ENCODE measurements at regions not wholly inside any gene's neighbourhood (a gene's known extent, or its start where the extent isn't known, plus 50 kb on each side); places are given as distances from the start of the nearest gene placed in this dataset.

- TF ChIP-seq, protein P1, sequence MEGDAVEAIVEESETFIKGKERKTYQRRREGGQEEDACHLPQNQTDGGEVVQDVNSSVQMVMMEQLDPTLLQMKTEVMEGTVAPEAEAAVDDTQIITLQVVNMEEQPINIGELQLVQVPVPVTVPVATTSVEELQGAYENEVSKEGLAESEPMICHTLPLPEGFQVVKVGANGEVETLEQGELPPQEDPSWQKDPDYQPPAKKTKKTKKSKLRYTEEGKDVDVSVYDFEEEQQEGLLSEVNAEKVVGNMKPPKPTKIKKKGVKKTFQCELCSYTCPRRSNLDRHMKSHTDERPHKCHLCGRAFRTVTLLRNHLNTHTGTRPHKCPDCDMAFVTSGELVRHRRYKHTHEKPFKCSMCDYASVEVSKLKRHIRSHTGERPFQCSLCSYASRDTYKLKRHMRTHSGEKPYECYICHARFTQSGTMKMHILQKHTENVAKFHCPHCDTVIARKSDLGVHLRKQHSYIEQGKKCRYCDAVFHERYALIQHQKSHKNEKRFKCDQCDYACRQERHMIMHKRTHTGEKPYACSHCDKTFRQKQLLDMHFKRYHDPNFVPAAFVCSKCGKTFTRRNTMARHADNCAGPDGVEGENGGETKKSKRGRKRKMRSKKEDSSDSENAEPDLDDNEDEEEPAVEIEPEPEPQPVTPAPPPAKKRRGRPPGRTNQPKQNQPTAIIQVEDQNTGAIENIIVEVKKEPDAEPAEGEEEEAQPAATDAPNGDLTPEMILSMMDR (IDR thresholded peaks at IDR 0.05; ENCODE audit: poor library complexity), result peak; percentile 31
- no peak for TF ChIP-seq EZH2 (IDR thresholded peaks at IDR 0.05; ENCODE audit: borderline replicate concordance)
- TF ChIP-seq EZH2phosphoT487 (IDR thresholded peaks at IDR 0.05; ENCODE audit: low read depth, severe bottlenecking, unreplicated experiment), result peak; percentile 80
These were observed 190.2 kb upstream of the GSE1 start for GRCh38 chr16:85422632-85423550.

All from hepatocyte (in vitro differentiated cells).